Loucy (cell line): ENCODE measurements at regions not wholly inside any gene's neighbourhood (a gene's known extent, or its start where the extent isn't known, plus 50 kb on each side); places are given as distances from the start of the nearest gene placed in this dataset.

ENCODE experiments used
- H2AFZ ChIP-seq: fragments of 200-600 bp; sonication (generic); 2 replicates; pipeline ENCODE4 v1.6.0; 2016; ENCODE audit warnings: antibody characterized with exemption, mild to moderate bottlenecking, low read length, moderate library complexity
- H3F3A ChIP-seq: fragments of 200-600 bp; 2 replicates; pipeline ENCODE4 v1.6.0; 2016; ENCODE audit warnings: antibody characterized with exemption, low read depth, mild to moderate bottlenecking
- H3K27me3 ChIP-seq: fragments of 200-600 bp; sonication (generic); 2 replicates; pipeline ENCODE4 v1.6.1; 2014; ENCODE audit warnings: low read length, mild to moderate bottlenecking; ENCODE audit not compliant: insufficient read depth, poor library complexity, severe bottlenecking
- H3K36me3 ChIP-seq: fragments of 200-600 bp; sonication (generic); 2 replicates; pipeline ENCODE4 v1.6.1; 2016; ENCODE audit warnings: low read length; ENCODE audit not compliant: insufficient read depth
- H3K4me1 ChIP-seq: fragments of 200-600 bp; sonication (generic); 2 replicates; pipeline ENCODE4 v1.5.1; 2014; ENCODE audit warnings: low read length, mild to moderate bottlenecking; ENCODE audit not compliant: insufficient read depth, poor library complexity, severe bottlenecking
- H3K4me2 ChIP-seq: fragments of 200-600 bp; sonication (generic); 2 replicates; pipeline ENCODE4 v1.6.0; 2014; ENCODE audit warnings: antibody characterized with exemption, low read length, low read depth, mild to moderate bottlenecking; ENCODE audit not compliant: poor library complexity, severe bottlenecking
- H3K4me3 ChIP-seq: fragments of 200-600 bp; sonication (generic); 2 replicates; pipeline ENCODE4 v1.5.1; 2014; ENCODE audit warnings: low read length, mild to moderate bottlenecking, mixed read lengths; ENCODE audit not compliant: poor library complexity, severe bottlenecking
- H3K79me2 ChIP-seq: fragments of 200-600 bp; sonication (generic); 2 replicates; pipeline ENCODE4 v1.6.1; 2014; ENCODE audit warnings: low read length; ENCODE audit not compliant: insufficient read depth
- H3K9ac ChIP-seq: fragments of 200-600 bp; sonication (generic); 2 replicates; pipeline ENCODE4 v1.6.0; 2014; ENCODE audit warnings: mild to moderate bottlenecking, low read depth, low read length, moderate library complexity; ENCODE audit not compliant: poor library complexity, severe bottlenecking
- H3K9me2 ChIP-seq: fragments of 200-600 bp; sonication (generic); replicated peaks from 2 replicates; pipeline ENCODE4 v1.6.1; 2016; ENCODE audit warnings: low read depth, low read length, mixed read lengths
- H3K9me3 ChIP-seq: fragments of 200-600 bp; sonication (generic); 2 replicates; pipeline ENCODE4 v1.6.1; 2014; ENCODE audit warnings: mild to moderate bottlenecking, antibody characterized with exemption, low read length, low read depth; ENCODE audit not compliant: insufficient read depth
- H4K20me1 ChIP-seq: fragments of 200-600 bp; sonication (generic); 2 replicates; pipeline ENCODE4 v1.6.0; 2014; ENCODE audit warnings: antibody characterized with exemption, low read length, mild to moderate bottlenecking; ENCODE audit not compliant: insufficient read depth, poor library complexity, severe bottlenecking
- CTCF ChIP-seq: fragments of 200-600 bp; sonication (generic); conservative IDR thresholded peaks from 2 replicates; pipeline ENCODE4 v1.5.1; 2014; ENCODE audit warnings: mild to moderate bottlenecking, antibody characterized with exemption, low read length
- EZH2phosphoT487 ChIP-seq: fragments of 200-600 bp; IDR thresholded peaks from 2 replicates; pipeline ENCODE4 v1.6.1; 2018; ENCODE audit warnings: antibody characterized with exemption, mild to moderate bottlenecking, moderate library complexity, borderline replicate concordance

GRCh38 chr11:109552376-109552775, 130.4 kb downstream of the C11orf87 start:
- Histone ChIP-seq H3K27me3 (no peaks in the 10 kb centered on the region), H3K9me2 (no peaks in the 10 kb centered on the region), H3K4me1 (no peaks in the 10 kb centered on the region), H3F3A (no peaks in the 10 kb centered on the region), H2AFZ (no peak overlapping the region), H3K9me3 (no peaks in the 10 kb centered on the region), H3K36me3 (no peaks in the 10 kb centered on the region), H3K4me3 (no peak overlapping the region), H4K20me1 (no peaks in the 10 kb centered on the region), H3K9ac (no peak overlapping the region), H3K79me2 (no peaks in the 10 kb centered on the region), H3K4me2 (no peak overlapping the region)
- TF ChIP-seq CTCF (no peak), EZH2phosphoT487 (no peak)

GRCh38 chr11:109553284-109553683, 131.3 kb downstream of the C11orf87 start:
- Histone ChIP-seq H3K27me3 (no peaks in the 10 kb centered on the region), H3K36me3 (no peaks in the 10 kb centered on the region), H3K9ac (no peak overlapping the region), H3K9me3 (no peaks in the 10 kb centered on the region), H3F3A (no peaks in the 10 kb centered on the region), H2AFZ (no peak overlapping the region), H4K20me1 (no peaks in the 10 kb centered on the region), H3K4me3 (no peak overlapping the region), H3K79me2 (no peaks in the 10 kb centered on the region), H3K4me1 (no peaks in the 10 kb centered on the region), H3K9me2 (no peaks in the 10 kb centered on the region), H3K4me2 (no peak overlapping the region)
- TF ChIP-seq EZH2phosphoT487, result no peak
- no peak for TF ChIP-seq CTCF

DNA sequence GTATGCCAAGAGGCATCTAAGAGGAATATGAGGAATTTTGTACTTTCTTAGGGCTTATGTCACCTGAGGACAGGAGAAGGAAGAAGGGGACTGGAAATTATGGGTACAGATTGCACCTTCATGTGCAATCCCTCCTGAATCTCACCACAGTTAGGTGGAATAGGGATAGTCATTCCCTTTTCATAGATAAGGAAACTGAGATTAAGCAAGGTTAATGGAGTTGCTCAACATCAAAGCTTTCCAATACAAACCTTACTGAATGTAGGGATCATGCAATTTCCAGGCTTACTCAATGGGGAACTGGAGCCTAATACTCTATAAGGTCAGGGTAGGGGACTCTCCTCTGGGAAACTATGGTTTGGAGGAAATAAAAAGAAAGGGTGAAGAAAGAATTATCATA, 133.0 kb downstream of the C11orf87 start:
- no peak overlapping the region for H3K4me3 ChIP-seq
- H2AFZ ChIP-seq, result no peak overlapping the region
- H4K20me1 ChIP-seq, result no peaks in the 10 kb centered on the region
- no peaks in the 10 kb centered on the region for H3K36me3 ChIP-seq
- H3K4me2 ChIP-seq, result no peak overlapping the region
- no peaks in the 10 kb centered on the region for H3F3A ChIP-seq
- no peak overlapping the region for H3K9ac ChIP-seq
- no peaks in the 10 kb centered on the region for H3K4me1 ChIP-seq
- H3K79me2 ChIP-seq, result no peaks in the 10 kb centered on the region
- H3K9me2 ChIP-seq, result no peaks in the 10 kb centered on the region
- no peaks in the 10 kb centered on the region for H3K9me3 ChIP-seq
- no peak for TF ChIP-seq EZH2phosphoT487
- no peaks in the 10 kb centered on the region for H3K27me3 ChIP-seq

- Histone ChIP-seq H3F3A (no peaks in the 10 kb centered on the region), H4K20me1 (no peaks in the 10 kb centered on the region), H3K27me3 (no peaks in the 10 kb centered on the region), H3K9ac (no peak overlapping the region), H3K9me2 (no peaks in the 10 kb centered on the region), H3K79me2 (no peaks in the 10 kb centered on the region), H3K4me3 (no peak overlapping the region), H2AFZ (no peak overlapping the region), H3K4me1 (no peaks in the 10 kb centered on the region), H3K9me3 (no peaks in the 10 kb centered on the region), H3K36me3 (no peaks in the 10 kb centered on the region), H3K4me2 (no peak overlapping the region)
- TF ChIP-seq EZH2phosphoT487 (no peak), CTCF (no peak)
These were observed 142.3 kb downstream of the C11orf87 start for GRCh38 chr11:109564241-109564640.
